WTC11 (cell line): ENCODE measurements at regions not wholly inside any gene's neighbourhood (a gene's known extent, or its start where the extent isn't known, plus 50 kb on each side); places are given as distances from the start of the nearest gene placed in this dataset.

Experiments
- ATAC-seq: fragments of 200-7000 bp; cut with Tn5 transposase; 2 replicates; pipeline ENCODE4 v1.10.0; 2021; ENCODE audit warnings: mild to moderate bottlenecking, moderate library complexity
- CTCF ChIA-PET: fragments of 300-600 bp; sonication (Branson Sonifier 250); formaldehyde crosslinking; loops from one replicate; lab custom pipeline; 2021; ENCODE audit warnings: antibody characterized with exemption; lab: Charles Lee
- POLR2A ChIA-PET: fragments of 350-600 bp; sonication (Branson Sonifier 250); formaldehyde crosslinking; loops from one replicate; lab custom pipeline; 2021; ENCODE audit warnings: antibody characterized with exemption; lab: Charles Lee
- DNase-seq: peaks from one replicate; pipeline ENCODE4 v3.0.0; 2021; ENCODE audit warnings: low spot score
- H3K27ac Mint-ChIP-seq: 2 replicates; pipeline ENCODE4 v1.8.0; 2021; ENCODE audit warnings: mixed read lengths
- H3K27me3 Mint-ChIP-seq: 2 replicates; pipeline ENCODE4 v1.8.0; 2021; ENCODE audit warnings: low read depth, mild to moderate bottlenecking, moderate library complexity, mixed read lengths
- H3K36me3 Mint-ChIP-seq: 2 replicates; pipeline ENCODE4 v1.8.0; 2021; ENCODE audit warnings: mixed read lengths
- H3K4me1 Mint-ChIP-seq: 2 replicates; pipeline ENCODE4 v1.8.0; 2022; ENCODE audit warnings: mixed read lengths
- H3K4me3 Mint-ChIP-seq: 2 replicates; pipeline ENCODE4 v1.8.0; 2021; ENCODE audit warnings: mild to moderate bottlenecking, moderate library complexity, mixed read lengths
- H3K9me3 Mint-ChIP-seq: 2 replicates; pipeline ENCODE4 v1.8.0; 2021; ENCODE audit warnings: mixed read lengths
- CBFB ChIP-seq: sonication (generic); formaldehyde crosslinking; IDR thresholded peaks from 2 replicates; pipeline ENCODE4 v1.8.1; 2022; ENCODE audit warnings: mild to moderate bottlenecking, low read depth, missing genetic modification reagents
- CREM ChIP-seq: sonication (generic); formaldehyde crosslinking; IDR thresholded peaks from 2 replicates; pipeline ENCODE4 v1.8.1; 2022; ENCODE audit warnings: mild to moderate bottlenecking, missing genetic modification reagents, moderate library complexity
- GTF2I ChIP-seq: fragments of 250-450 bp; sonication (Bioruptor Pico); conservative IDR thresholded peaks from 2 replicates; pipeline ENCODE4 v1.4.0; 2021; ENCODE audit warnings: mild to moderate bottlenecking
- JAZF1 ChIP-seq: fragments of 250-450 bp; sonication (Bioruptor Pico); IDR thresholded peaks from 2 replicates; pipeline ENCODE4 v1.9.0; 2021; ENCODE audit warnings: moderate library complexity, mild to moderate bottlenecking, inconsistent platforms
- MYBL2 ChIP-seq: sonication (generic); formaldehyde crosslinking; IDR thresholded peaks from 2 replicates; pipeline ENCODE4 v1.8.1; 2023; ENCODE audit warnings: mild to moderate bottlenecking, moderate library complexity, missing genetic modification reagents
- TCF7 ChIP-seq: sonication (generic); formaldehyde crosslinking; IDR thresholded peaks from 2 replicates; pipeline ENCODE4 v1.8.0; 2022; ENCODE audit warnings: mild to moderate bottlenecking, low read depth, missing genetic modification reagents, moderate library complexity
- TP53 ChIP-seq: sonication (generic); formaldehyde crosslinking; IDR thresholded peaks from 2 replicates; pipeline ENCODE4 v1.8.1; 2023; ENCODE audit warnings: mild to moderate bottlenecking, missing genetic modification reagents
- ZNF121 ChIP-seq: sonication (generic); formaldehyde crosslinking; IDR thresholded peaks from 2 replicates; pipeline ENCODE4 v1.8.0; 2023; ENCODE audit warnings: missing genetic modification reagents
- ZNF138 ChIP-seq: sonication (generic); formaldehyde crosslinking; conservative IDR thresholded peaks from 2 replicates; pipeline ENCODE4 v1.8.1; 2022; ENCODE audit warnings: mild to moderate bottlenecking, moderate library complexity, missing genetic modification reagents
- ZNF396 ChIP-seq: fragments of 250-450 bp; sonication (Bioruptor Pico); IDR thresholded peaks from 2 replicates; pipeline ENCODE4 v1.8.0; 2021; ENCODE audit warnings: mild to moderate bottlenecking, moderate library complexity, borderline replicate concordance
- ZNF423 ChIP-seq: fragments of 250-450 bp; sonication (Bioruptor Pico); IDR thresholded peaks from 2 replicates; pipeline ENCODE4 v2.1.2; 2022; ENCODE audit warnings: mild to moderate bottlenecking, moderate library complexity
- TF ChIP-seq, protein P1 (sequence below): fragments of 250-450 bp; sonication (Bioruptor Pico); IDR thresholded peaks from 2 replicates; pipeline ENCODE4 v2.1.2; 2022; ENCODE audit warnings: mild to moderate bottlenecking, moderate library complexity
- TF ChIP-seq, protein P2 (sequence below): sonication (generic); formaldehyde crosslinking; IDR thresholded peaks from 2 replicates; pipeline ENCODE4 v1.8.1; 2022; ENCODE audit warnings: mild to moderate bottlenecking, moderate library complexity, missing genetic modification reagents
- TF ChIP-seq, protein P3 (sequence below): sonication (generic); formaldehyde crosslinking; IDR thresholded peaks from 2 replicates; pipeline ENCODE4 v1.8.0; 2022; ENCODE audit warnings: mild to moderate bottlenecking, missing genetic modification reagents
- TF ChIP-seq, protein P4 (sequence below): sonication (generic); formaldehyde crosslinking; IDR thresholded peaks from 2 replicates; pipeline ENCODE4 v1.8.1; 2023; ENCODE audit warnings: mild to moderate bottlenecking, missing genetic modification reagents
- TF ChIP-seq, protein P5 (sequence below): fragments of 250-450 bp; sonication (Bioruptor Pico); IDR thresholded peaks from 2 replicates; pipeline ENCODE4 v1.9.0; 2021; ENCODE audit warnings: mild to moderate bottlenecking
- TF ChIP-seq, protein P6 (sequence below): sonication (generic); formaldehyde crosslinking; IDR thresholded peaks from 2 replicates; pipeline ENCODE4 v1.8.1; 2023; ENCODE audit warnings: mild to moderate bottlenecking, missing genetic modification reagents
- TF ChIP-seq, protein P7 (sequence below): sonication (generic); formaldehyde crosslinking; IDR thresholded peaks from 2 replicates; pipeline ENCODE4 v1.8.0; 2022; ENCODE audit warnings: mild to moderate bottlenecking, missing genetic modification reagents
- TF ChIP-seq, protein P8 (sequence below): sonication (generic); formaldehyde crosslinking; IDR thresholded peaks from 2 replicates; pipeline ENCODE4 v1.8.0; 2023; ENCODE audit warnings: missing genetic modification reagents

DNA sequence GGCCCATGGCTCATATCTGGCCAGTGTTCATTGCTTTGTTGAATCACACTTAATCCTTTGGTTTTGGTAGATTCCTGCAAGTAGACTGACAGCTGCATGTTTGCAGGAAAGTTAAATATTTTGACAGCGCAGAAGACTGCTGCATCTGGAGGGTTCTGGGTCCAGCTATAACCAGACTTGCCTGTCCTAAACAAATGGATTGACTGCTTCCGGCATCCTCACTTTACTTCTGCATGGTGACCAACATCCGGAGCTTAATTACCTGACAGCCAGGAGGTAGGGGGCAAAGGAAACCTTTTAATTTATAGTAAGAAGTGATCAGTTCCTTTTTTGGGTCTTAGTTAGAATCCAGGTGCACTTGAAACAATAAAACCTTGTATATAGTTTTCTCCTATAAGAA, 263.3 kb downstream of the SNX10 start (continued):
- TF ChIP-seq, protein P1, sequence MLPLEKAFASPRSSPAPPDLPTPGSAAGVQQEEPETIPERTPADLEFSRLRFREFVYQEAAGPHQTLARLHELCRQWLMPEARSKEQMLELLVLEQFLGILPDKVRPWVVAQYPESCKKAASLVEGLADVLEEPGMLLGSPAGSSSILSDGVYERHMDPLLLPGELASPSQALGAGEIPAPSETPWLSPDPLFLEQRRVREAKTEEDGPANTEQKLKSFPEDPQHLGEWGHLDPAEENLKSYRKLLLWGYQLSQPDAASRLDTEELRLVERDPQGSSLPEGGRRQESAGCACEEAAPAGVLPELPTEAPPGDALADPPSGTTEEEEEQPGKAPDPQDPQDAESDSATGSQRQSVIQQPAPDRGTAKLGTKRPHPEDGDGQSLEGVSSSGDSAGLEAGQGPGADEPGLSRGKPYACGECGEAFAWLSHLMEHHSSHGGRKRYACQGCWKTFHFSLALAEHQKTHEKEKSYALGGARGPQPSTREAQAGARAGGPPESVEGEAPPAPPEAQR (CRISPR knock-in tag) = no peak
- TF ChIP-seq, all 79 proteins: peak for 0

DNA sequence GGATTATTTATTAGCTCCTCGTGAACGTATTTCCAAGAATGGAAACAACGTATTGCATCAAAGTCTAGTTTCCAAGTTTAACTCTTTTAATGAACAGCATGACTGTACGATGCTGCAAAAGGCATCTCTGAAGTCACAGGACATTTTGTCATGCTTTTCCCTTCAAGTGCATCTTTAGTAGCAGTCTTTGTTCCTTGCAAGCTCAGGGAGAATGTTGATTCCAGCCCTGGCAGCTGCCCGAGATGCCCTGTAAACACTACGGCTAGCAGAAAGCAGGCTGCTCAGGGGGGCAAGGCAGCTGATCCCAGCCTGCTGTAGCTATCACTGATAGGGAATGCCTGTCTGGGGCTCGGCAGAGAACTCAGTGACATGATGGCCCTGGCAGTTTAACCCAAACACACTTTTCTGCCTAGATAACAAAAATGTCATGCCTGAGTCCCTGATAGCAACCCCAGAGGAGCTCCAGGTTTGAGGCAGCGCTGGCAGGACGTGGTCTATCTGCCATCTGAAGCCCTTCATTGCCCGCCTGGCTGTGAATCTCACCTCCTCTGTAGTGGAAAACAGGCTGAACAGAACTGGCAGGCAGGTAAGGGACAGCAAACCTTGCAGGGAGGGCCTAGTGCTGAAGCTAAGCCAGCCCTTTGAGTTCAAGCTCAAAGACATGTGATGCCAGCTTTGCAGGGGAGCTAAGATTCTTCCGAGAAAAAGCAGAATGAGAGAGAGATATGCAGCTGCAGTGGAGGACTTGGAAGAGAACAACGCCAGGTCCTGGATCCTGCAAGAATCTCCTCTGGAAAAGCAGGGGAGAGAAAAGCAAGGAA, 264.6 kb downstream of the SNX10 start:
- TF ChIP-seq MYBL2 (no peak), CBFB (no peak), ZNF121 (CRISPR knock-in tag) (no peak)
- TF ChIP-seq, protein P2, sequence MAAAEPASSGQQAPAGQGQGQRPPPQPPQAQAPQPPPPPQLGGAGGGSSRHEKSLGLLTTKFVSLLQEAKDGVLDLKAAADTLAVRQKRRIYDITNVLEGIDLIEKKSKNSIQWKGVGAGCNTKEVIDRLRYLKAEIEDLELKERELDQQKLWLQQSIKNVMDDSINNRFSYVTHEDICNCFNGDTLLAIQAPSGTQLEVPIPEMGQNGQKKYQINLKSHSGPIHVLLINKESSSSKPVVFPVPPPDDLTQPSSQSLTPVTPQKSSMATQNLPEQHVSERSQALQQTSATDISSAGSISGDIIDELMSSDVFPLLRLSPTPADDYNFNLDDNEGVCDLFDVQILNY = no peak
- H3K9me3 Mint-ChIP-seq = no peaks in the 10 kb centered on the region

DNA sequence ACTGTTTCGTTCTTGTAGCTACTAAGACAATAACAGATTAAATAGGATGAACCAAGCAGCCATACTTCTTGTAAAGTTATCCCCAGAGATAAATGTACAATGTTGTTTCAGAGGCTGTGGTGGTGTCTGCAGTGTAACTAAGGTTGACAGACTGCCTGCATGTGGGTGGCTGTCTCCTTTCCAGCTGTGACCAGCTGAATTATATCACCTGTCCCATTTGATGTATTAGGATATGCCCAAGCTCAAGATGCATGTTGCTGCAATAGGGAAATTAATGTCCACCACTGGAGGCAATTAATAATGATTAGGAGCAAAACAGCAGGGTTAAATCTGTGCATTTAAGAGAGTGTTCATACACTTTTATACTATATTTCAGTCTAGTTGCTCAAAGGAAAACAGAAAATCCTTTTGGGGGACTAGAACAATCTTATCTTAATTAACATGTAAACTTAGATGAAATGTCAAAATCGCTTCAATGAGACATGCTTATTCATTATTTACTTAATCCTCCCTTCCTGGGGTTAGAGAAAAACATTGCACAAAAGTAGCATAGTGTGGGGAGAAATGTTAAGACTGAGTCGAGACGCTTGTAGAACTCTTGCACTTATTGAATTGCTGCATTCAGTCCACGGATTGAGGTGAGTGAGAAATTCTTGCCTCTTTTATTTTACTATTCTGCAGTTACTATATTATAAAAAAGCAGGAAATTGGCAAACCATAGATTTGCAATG, 269.0 kb downstream of the SNX10 start:
- no peak for TF ChIP-seq GTF2I
- TF ChIP-seq, protein P3, sequence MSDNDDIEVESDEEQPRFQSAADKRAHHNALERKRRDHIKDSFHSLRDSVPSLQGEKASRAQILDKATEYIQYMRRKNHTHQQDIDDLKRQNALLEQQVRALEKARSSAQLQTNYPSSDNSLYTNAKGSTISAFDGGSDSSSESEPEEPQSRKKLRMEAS (CRISPR knock-in tag) = no peak
- TF ChIP-seq, protein P4, sequence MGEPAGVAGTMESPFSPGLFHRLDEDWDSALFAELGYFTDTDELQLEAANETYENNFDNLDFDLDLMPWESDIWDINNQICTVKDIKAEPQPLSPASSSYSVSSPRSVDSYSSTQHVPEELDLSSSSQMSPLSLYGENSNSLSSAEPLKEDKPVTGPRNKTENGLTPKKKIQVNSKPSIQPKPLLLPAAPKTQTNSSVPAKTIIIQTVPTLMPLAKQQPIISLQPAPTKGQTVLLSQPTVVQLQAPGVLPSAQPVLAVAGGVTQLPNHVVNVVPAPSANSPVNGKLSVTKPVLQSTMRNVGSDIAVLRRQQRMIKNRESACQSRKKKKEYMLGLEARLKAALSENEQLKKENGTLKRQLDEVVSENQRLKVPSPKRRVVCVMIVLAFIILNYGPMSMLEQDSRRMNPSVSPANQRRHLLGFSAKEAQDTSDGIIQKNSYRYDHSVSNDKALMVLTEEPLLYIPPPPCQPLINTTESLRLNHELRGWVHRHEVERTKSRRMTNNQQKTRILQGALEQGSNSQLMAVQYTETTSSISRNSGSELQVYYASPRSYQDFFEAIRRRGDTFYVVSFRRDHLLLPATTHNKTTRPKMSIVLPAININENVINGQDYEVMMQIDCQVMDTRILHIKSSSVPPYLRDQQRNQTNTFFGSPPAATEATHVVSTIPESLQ (CRISPR knock-in tag) = no peak
- no peak for TF ChIP-seq JAZF1 (CRISPR knock-in tag)
- TF ChIP-seq ZNF423 (CRISPR knock-in tag) = no peak
- TF ChIP-seq, protein P5, sequence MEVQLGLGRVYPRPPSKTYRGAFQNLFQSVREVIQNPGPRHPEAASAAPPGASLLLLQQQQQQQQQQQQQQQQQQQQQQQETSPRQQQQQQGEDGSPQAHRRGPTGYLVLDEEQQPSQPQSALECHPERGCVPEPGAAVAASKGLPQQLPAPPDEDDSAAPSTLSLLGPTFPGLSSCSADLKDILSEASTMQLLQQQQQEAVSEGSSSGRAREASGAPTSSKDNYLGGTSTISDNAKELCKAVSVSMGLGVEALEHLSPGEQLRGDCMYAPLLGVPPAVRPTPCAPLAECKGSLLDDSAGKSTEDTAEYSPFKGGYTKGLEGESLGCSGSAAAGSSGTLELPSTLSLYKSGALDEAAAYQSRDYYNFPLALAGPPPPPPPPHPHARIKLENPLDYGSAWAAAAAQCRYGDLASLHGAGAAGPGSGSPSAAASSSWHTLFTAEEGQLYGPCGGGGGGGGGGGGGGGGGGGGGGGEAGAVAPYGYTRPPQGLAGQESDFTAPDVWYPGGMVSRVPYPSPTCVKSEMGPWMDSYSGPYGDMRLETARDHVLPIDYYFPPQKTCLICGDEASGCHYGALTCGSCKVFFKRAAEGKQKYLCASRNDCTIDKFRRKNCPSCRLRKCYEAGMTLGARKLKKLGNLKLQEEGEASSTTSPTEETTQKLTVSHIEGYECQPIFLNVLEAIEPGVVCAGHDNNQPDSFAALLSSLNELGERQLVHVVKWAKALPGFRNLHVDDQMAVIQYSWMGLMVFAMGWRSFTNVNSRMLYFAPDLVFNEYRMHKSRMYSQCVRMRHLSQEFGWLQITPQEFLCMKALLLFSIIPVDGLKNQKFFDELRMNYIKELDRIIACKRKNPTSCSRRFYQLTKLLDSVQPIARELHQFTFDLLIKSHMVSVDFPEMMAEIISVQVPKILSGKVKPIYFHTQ = no peak
- TF ChIP-seq, protein P6, sequence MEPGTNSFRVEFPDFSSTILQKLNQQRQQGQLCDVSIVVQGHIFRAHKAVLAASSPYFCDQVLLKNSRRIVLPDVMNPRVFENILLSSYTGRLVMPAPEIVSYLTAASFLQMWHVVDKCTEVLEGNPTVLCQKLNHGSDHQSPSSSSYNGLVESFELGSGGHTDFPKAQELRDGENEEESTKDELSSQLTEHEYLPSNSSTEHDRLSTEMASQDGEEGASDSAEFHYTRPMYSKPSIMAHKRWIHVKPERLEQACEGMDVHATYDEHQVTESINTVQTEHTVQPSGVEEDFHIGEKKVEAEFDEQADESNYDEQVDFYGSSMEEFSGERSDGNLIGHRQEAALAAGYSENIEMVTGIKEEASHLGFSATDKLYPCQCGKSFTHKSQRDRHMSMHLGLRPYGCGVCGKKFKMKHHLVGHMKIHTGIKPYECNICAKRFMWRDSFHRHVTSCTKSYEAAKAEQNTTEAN (CRISPR knock-in tag) = no peak
- TF ChIP-seq TCF7 (CRISPR knock-in tag) = no peak
- no peak for TF ChIP-seq TP53 (CRISPR knock-in tag)
- TF ChIP-seq, protein P7, sequence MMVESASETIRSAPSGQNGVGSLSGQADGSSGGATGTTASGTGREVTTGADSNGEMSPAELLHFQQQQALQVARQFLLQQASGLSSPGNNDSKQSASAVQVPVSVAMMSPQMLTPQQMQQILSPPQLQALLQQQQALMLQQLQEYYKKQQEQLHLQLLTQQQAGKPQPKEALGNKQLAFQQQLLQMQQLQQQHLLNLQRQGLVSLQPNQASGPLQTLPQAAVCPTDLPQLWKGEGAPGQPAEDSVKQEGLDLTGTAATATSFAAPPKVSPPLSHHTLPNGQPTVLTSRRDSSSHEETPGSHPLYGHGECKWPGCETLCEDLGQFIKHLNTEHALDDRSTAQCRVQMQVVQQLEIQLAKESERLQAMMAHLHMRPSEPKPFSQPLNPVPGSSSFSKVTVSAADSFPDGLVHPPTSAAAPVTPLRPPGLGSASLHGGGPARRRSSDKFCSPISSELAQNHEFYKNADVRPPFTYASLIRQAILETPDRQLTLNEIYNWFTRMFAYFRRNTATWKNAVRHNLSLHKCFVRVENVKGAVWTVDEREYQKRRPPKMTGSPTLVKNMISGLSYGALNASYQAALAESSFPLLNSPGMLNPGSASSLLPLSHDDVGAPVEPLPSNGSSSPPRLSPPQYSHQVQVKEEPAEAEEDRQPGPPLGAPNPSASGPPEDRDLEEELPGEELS (CRISPR knock-in tag) = no peak
- TF ChIP-seq ZNF396 (CRISPR knock-in tag) = no peak
- no peak for TF ChIP-seq CREM (CRISPR knock-in tag)
- TF ChIP-seq, protein P8, sequence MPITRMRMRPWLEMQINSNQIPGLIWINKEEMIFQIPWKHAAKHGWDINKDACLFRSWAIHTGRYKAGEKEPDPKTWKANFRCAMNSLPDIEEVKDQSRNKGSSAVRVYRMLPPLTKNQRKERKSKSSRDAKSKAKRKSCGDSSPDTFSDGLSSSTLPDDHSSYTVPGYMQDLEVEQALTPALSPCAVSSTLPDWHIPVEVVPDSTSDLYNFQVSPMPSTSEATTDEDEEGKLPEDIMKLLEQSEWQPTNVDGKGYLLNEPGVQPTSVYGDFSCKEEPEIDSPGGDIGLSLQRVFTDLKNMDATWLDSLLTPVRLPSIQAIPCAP (CRISPR knock-in tag) = no peak
- no peak for TF ChIP-seq ZNF138 (CRISPR knock-in tag)
- no peak for ATAC-seq
- Mint-ChIP-seq H3K4me3 (no peak overlapping the region), H3K36me3 (no peaks in the 10 kb centered on the region), H3K4me1 (peaks cover 9% of the 10 kb centered on the region), H3K27me3 (no peaks in the 10 kb centered on the region; the same call in 1 of the 2 replicates), H3K9me3 (peaks cover 16% of the 10 kb centered on the region), H3K27ac (no peak overlapping the region)
- CTCF ChIA-PET = no interaction called here
- no peak for DNase-seq
- POLR2A ChIA-PET = no interaction called here

More for the DNA sequence above, 264.6 kb downstream of the SNX10 start:
- no peak overlapping the region for H3K4me3 Mint-ChIP-seq
- H3K36me3 Mint-ChIP-seq = no peaks in the 10 kb centered on the region
- DNase-seq (no peak), ATAC-seq (peak; percentile 34; the same call in 1 of the 2 replicates)
- no peaks in the 10 kb centered on the region; the same call in 1 of the 2 replicates for H3K27me3 Mint-ChIP-seq
- peaks cover 27% of the 10 kb centered on the region for H3K4me1 Mint-ChIP-seq
- ChIA-PET CTCF (interaction anchor here (1.8 kb wide), 1 partner anchor 112 kb away, joined by 4 read pairs; no protein-coding TSS in a partner anchor), POLR2A (no interaction called here)
- H3K27ac Mint-ChIP-seq = no peak overlapping the region
